PC-3 (cell line): ENCODE measurements at regions not wholly inside any gene's neighbourhood (a gene's known extent, or its start where the extent isn't known, plus 50 kb on each side); places are given as distances from the start of the nearest gene placed in this dataset.

Experiments used
- EZH2 ChIP-seq: fragments of 300-600 bp; sonication (generic); IDR thresholded peaks from one replicate; pipeline ENCODE4 v1.6.1; 2017; ENCODE audit warnings: antibody characterized with exemption, mild to moderate bottlenecking, low read length; ENCODE audit not compliant: unreplicated experiment
- TF ChIP-seq, protein P1 (sequence below): fragments of 300-600 bp; sonication (generic); conservative IDR thresholded peaks from 2 replicates; pipeline ENCODE4 v1.5.1; 2017; ENCODE audit warnings: antibody characterized with exemption, low read depth, mild to moderate bottlenecking, low read length

DNA sequence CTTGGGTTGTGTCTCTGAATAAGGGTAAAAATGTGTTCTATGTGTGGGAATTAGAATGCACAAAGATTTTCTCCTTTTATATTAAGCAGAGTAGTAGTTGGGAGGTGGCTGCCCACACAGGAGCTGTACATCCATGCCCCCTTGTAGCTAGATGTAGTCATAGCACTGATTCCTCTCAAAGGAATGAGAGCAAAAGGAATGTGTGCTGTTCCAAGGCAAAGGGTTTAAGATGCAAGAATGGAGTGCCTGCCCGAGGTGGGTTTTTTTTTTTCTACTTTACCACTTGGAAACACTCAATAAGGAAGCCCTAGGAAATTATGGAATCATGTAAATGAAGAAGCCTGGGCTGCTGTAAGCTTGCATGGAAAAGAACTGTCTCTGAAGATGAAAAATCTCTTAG is 2183.2 kb upstream of the AGA start:
- TF ChIP-seq, protein P1, sequence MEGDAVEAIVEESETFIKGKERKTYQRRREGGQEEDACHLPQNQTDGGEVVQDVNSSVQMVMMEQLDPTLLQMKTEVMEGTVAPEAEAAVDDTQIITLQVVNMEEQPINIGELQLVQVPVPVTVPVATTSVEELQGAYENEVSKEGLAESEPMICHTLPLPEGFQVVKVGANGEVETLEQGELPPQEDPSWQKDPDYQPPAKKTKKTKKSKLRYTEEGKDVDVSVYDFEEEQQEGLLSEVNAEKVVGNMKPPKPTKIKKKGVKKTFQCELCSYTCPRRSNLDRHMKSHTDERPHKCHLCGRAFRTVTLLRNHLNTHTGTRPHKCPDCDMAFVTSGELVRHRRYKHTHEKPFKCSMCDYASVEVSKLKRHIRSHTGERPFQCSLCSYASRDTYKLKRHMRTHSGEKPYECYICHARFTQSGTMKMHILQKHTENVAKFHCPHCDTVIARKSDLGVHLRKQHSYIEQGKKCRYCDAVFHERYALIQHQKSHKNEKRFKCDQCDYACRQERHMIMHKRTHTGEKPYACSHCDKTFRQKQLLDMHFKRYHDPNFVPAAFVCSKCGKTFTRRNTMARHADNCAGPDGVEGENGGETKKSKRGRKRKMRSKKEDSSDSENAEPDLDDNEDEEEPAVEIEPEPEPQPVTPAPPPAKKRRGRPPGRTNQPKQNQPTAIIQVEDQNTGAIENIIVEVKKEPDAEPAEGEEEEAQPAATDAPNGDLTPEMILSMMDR = no peak
- TF ChIP-seq EZH2 = no peak
